ENCODE measurements at regions not wholly inside any gene's neighbourhood (a gene's known extent, or its start where the extent isn't known, plus 50 kb on each side); places are given as distances from the start of the nearest gene placed in this dataset.

- H3K4me1 ChIP-seq (ENCODE audit: insufficient read depth, low read length, poor library complexity, severe bottlenecking) = no peaks in the 10 kb centered on the region
- no peaks in the 10 kb centered on the region for H3F3A ChIP-seq (ENCODE audit: low read depth)
- TF ChIP-seq EZH2phosphoT487 (IDR thresholded peaks at IDR 0.05; ENCODE audit: borderline replicate concordance) (no peak), CTCF (conservative IDR thresholded peaks at IDR 0.05; ENCODE audit: low read length) (no peak)
- H3K27me3 ChIP-seq (ENCODE audit: insufficient read depth, low read length, poor library complexity, severe bottlenecking) = no peaks in the 10 kb centered on the region
- H3K36me3 ChIP-seq (ENCODE audit: insufficient read depth, low read length) = no peaks in the 10 kb centered on the region
- H4K20me1 ChIP-seq (ENCODE audit: insufficient read depth, low read length, poor library complexity, severe bottlenecking) = no peaks in the 10 kb centered on the region
- H2AFZ ChIP-seq (ENCODE audit: low read length) = no peak overlapping the region
- H3K79me2 ChIP-seq (ENCODE audit: insufficient read depth, low read length) = no peaks in the 10 kb centered on the region
- no peak overlapping the region for H3K4me2 ChIP-seq (ENCODE audit: low read depth, low read length, poor library complexity, severe bottlenecking)
- H3K9me2 ChIP-seq (replicated peaks; ENCODE audit: low read depth, low read length) = no peaks in the 10 kb centered on the region
- no peak overlapping the region for H3K9ac ChIP-seq (ENCODE audit: low read depth, low read length, poor library complexity, severe bottlenecking)
- H3K9me3 ChIP-seq (ENCODE audit: insufficient read depth, low read depth, low read length) = no peaks in the 10 kb centered on the region
- H3K4me3 ChIP-seq (ENCODE audit: low read length, poor library complexity, severe bottlenecking) = no peak overlapping the region
Observed at GRCh38 chr1:214970016-214970415, 112.5 kb upstream of the KCNK2 start.

- Histone ChIP-seq H3K4me3 (ENCODE audit: low read length, poor library complexity, severe bottlenecking) (no peak overlapping the region), H3K9ac (ENCODE audit: low read depth, low read length, poor library complexity, severe bottlenecking) (no peak overlapping the region), H3K4me2 (ENCODE audit: low read depth, low read length, poor library complexity, severe bottlenecking) (no peak overlapping the region), H3K36me3 (ENCODE audit: insufficient read depth, low read length) (no peaks in the 10 kb centered on the region), H3K9me3 (ENCODE audit: insufficient read depth, low read depth, low read length) (no peaks in the 10 kb centered on the region), H4K20me1 (ENCODE audit: insufficient read depth, low read length, poor library complexity, severe bottlenecking) (no peaks in the 10 kb centered on the region), H3K79me2 (ENCODE audit: insufficient read depth, low read length) (no peaks in the 10 kb centered on the region), H3K27me3 (ENCODE audit: insufficient read depth, low read length, poor library complexity, severe bottlenecking) (no peaks in the 10 kb centered on the region), H3K9me2 (replicated peaks; ENCODE audit: low read depth, low read length) (no peaks in the 10 kb centered on the region), H3F3A (ENCODE audit: low read depth) (no peaks in the 10 kb centered on the region), H3K4me1 (ENCODE audit: insufficient read depth, low read length, poor library complexity, severe bottlenecking) (no peaks in the 10 kb centered on the region), H2AFZ (ENCODE audit: low read length) (no peak overlapping the region)
- no peak for TF ChIP-seq CTCF (conservative IDR thresholded peaks at IDR 0.05; ENCODE audit: low read length)
- TF ChIP-seq EZH2phosphoT487 (IDR thresholded peaks at IDR 0.05; ENCODE audit: borderline replicate concordance) = no peak
Observed at GRCh38 chr1:214971071-214971470, 111.5 kb upstream of the KCNK2 start.

- H3K4me2 ChIP-seq (ENCODE audit: low read depth, low read length, poor library complexity, severe bottlenecking) = no peak overlapping the region
- no peaks in the 10 kb centered on the region for H3K9me2 ChIP-seq (replicated peaks; ENCODE audit: low read depth, low read length)
- H3K4me1 ChIP-seq (ENCODE audit: insufficient read depth, low read length, poor library complexity, severe bottlenecking) = no peaks in the 10 kb centered on the region
- H3K36me3 ChIP-seq (ENCODE audit: insufficient read depth, low read length) = no peaks in the 10 kb centered on the region
- no peak overlapping the region for H3K9ac ChIP-seq (ENCODE audit: low read depth, low read length, poor library complexity, severe bottlenecking)
- H2AFZ ChIP-seq (ENCODE audit: low read length) = no peak overlapping the region
- no peak overlapping the region for H3K4me3 ChIP-seq (ENCODE audit: low read length, poor library complexity, severe bottlenecking)
- no peaks in the 10 kb centered on the region for H3F3A ChIP-seq (ENCODE audit: low read depth)
- no peaks in the 10 kb centered on the region for H3K79me2 ChIP-seq (ENCODE audit: insufficient read depth, low read length)
- no peaks in the 10 kb centered on the region for H3K9me3 ChIP-seq (ENCODE audit: insufficient read depth, low read depth, low read length)
- H3K27me3 ChIP-seq (ENCODE audit: insufficient read depth, low read length, poor library complexity, severe bottlenecking) = no peaks in the 10 kb centered on the region
- TF ChIP-seq CTCF (conservative IDR thresholded peaks at IDR 0.05; ENCODE audit: low read length) (no peak), EZH2phosphoT487 (IDR thresholded peaks at IDR 0.05; ENCODE audit: borderline replicate concordance) (no peak)
- no peaks in the 10 kb centered on the region for H4K20me1 ChIP-seq (ENCODE audit: insufficient read depth, low read length, poor library complexity, severe bottlenecking)
Observed at GRCh38 chr1:214974002-214974401, 108.5 kb upstream of the KCNK2 start.
